Liver (tissue), 7 donors: ENCODE measurements at regions not wholly inside any gene's neighbourhood (a gene's known extent, or its start where the extent isn't known, plus 50 kb on each side); places are given as distances from the start of the nearest gene placed in this dataset.
"Not testable (repeated sequence)": the region's sequence is repeated elsewhere in the genome, so short reads cannot be mapped to it uniquely, and the experiment has no call there.

Source experiments
- DNase-seq: peaks from one replicate; pipeline ENCODE4 v3.0.0-alpha.2; 2017; ENCODE audit warnings: low spot score
- H3K27ac ChIP-seq, 2 donors: one replicate each; pipeline ENCODE4 v1.7.0; 2013; ENCODE audit warnings: inconsistent platforms in 2 of 2, low read length in 2 of 2, control low read depth in 1 of 2, low read depth in 1 of 2, mild to moderate bottlenecking in 1 of 2
- H3K27me3 ChIP-seq, 4 donors: one replicate each; pipeline versions ENCODE4 v1.6.1 to v1.7.0; 2013; ENCODE audit warnings: low read length in 3 of 4, inconsistent platforms in 1 of 4, mild to moderate bottlenecking in 1 of 4, moderate library complexity in 1 of 4; ENCODE audit not compliant: control insufficient read depth in 4 of 4, insufficient read depth in 4 of 4
- H3K36me3 ChIP-seq, 4 donors: one replicate each; pipeline versions ENCODE4 v1.6.1 to v1.7.0; 2013; ENCODE audit warnings: low read length in 3 of 4, mild to moderate bottlenecking in 3 of 4, low read depth in 1 of 4, moderate library complexity in 1 of 4; ENCODE audit not compliant: control insufficient read depth in 4 of 4, insufficient read depth in 3 of 4
- H3K4me1 ChIP-seq, 4 donors: one replicate each; pipeline versions ENCODE4 v1.6.1 to v1.7.0; 2013; ENCODE audit warnings: low read length in 3 of 4, mild to moderate bottlenecking in 3 of 4, moderate library complexity in 1 of 4; ENCODE audit not compliant: control insufficient read depth in 4 of 4, insufficient read depth in 4 of 4
- H3K4me3 ChIP-seq, 3 donors: one replicate each; pipeline versions ENCODE4 v1.6.1 to v1.7.0; 2013; ENCODE audit warnings: low read length in 3 of 3, control low read depth in 1 of 3, low read depth in 1 of 3, mild to moderate bottlenecking in 1 of 3
- H3K9ac ChIP-seq, 2 donors: one replicate each; pipeline ENCODE4 v1.7.0; 2013; ENCODE audit warnings: low read length in 2 of 2, mild to moderate bottlenecking in 2 of 2, moderate library complexity in 2 of 2, control low read depth in 1 of 2, low read depth in 1 of 2
- H3K9me3 ChIP-seq, 4 donors: one replicate each; pipeline versions ENCODE4 v1.6.1 to v1.7.0; 2013; ENCODE audit warnings: low read length in 3 of 4; ENCODE audit not compliant: control insufficient read depth in 4 of 4
- FOXA1 ChIP-seq: IDR thresholded peaks from 2 replicates; pipeline ENCODE4 v1.6.1; 2016; ENCODE audit warnings: antibody characterized with exemption
- FOXA2 ChIP-seq: IDR thresholded peaks from 2 replicates; pipeline ENCODE4 v1.6.1; 2016; ENCODE audit warnings: antibody characterized with exemption
- GABPA ChIP-seq, 2 donors: IDR thresholded peaks in 1 of 2; conservative IDR thresholded peaks in 1 of 2; 2 replicates each; pipeline ENCODE4 v1.6.1; 2016; ENCODE audit warnings: antibody characterized with exemption in 2 of 2, mild to moderate bottlenecking in 1 of 2, moderate library complexity in 1 of 2
- HNF4G ChIP-seq: IDR thresholded peaks from 2 replicates; pipeline ENCODE4 v1.6.1; 2016; ENCODE audit warnings: antibody characterized with exemption
- JUND ChIP-seq, 2 donors: IDR thresholded peaks; 2 replicates each; pipeline ENCODE4 v1.6.1; 2016; ENCODE audit warnings: antibody characterized with exemption in 2 of 2
- RAD21 ChIP-seq, 2 donors: IDR thresholded peaks; 2 replicates each; pipeline ENCODE4 v1.6.1; 2016; ENCODE audit warnings: antibody characterized with exemption in 2 of 2, mild to moderate bottlenecking in 2 of 2
- REST ChIP-seq: IDR thresholded peaks from 2 replicates; pipeline ENCODE4 v1.6.1; 2016; ENCODE audit warnings: antibody characterized with exemption, mild to moderate bottlenecking
- RXRA ChIP-seq, 2 donors: IDR thresholded peaks; 2 replicates each; pipeline ENCODE4 v1.6.1; 2017 to 2018; ENCODE audit warnings: antibody characterized with exemption in 2 of 2, mild to moderate bottlenecking in 1 of 2
- TAF1 ChIP-seq: conservative IDR thresholded peaks from 2 replicates; pipeline ENCODE4 v1.6.1; 2016; ENCODE audit warnings: antibody characterized with exemption, mild to moderate bottlenecking
- YY1 ChIP-seq: IDR thresholded peaks from 2 replicates; pipeline ENCODE4 v1.6.1; 2016; ENCODE audit warnings: antibody characterized with exemption, mild to moderate bottlenecking
- WGBS: extraction: QIAGEN DNeasy Blood & Tissue Kit; methylation state at CpG from one replicate; pipeline ENCODE4 v1.1.7; 2013; 5-methylcytosine and 5-hydroxymethylcytosine counted together
- donor health status: healthy.
- donor health status: healthy.
- donor health status: healthy.
- donor health status: healthy.

GRCh38 chr9:135176284-135176683 is 88.8 kb downstream of the OLFM1 start:
- H3K27ac ChIP-seq = no peak overlapping the region
- DNase-seq = no peak
- no peaks in the 10 kb centered on the region for H3K36me3 ChIP-seq
- no peaks in the 10 kb centered on the region for H3K27me3 ChIP-seq
- no peaks in the 10 kb centered on the region for H3K4me1 ChIP-seq
- H3K9me3 ChIP-seq = no peaks in the 10 kb centered on the region
- 78% methylated on average over 20 of the region's 20 CpGs for WGBS
- H3K9ac ChIP-seq = no peak overlapping the region
- no peak for TF ChIP-seq REST
- no peak for TF ChIP-seq FOXA1
- no peak for TF ChIP-seq TAF1
- TF ChIP-seq GABPA (IDR thresholded peaks at IDR 0.05 in 1 of 2, conservative IDR thresholded peaks at IDR 0.05 in 1 of 2) = no peak
- no peak for TF ChIP-seq YY1
- H3K4me3 ChIP-seq = no peak overlapping the region

DNA sequence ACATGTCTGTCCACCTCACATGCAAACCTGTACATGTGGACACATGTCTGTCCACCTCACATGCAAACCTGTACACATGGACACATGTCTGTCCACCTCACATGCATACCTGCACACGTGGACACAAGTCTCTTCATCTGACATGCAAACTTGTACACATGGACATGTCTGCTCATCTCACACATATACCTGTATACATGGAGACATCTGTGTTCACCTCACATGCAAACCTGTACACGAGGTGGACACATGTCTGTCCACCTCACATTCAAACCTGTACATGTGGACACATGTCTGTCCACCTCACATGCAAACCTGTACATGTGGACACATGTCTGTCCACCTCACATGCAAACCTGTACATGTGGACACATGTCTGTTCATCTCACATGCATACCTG is 90.1 kb downstream of the OLFM1 start:
- H3K27me3 ChIP-seq, H3K9me3 ChIP-seq, H3K27ac ChIP-seq, H3K4me1 ChIP-seq, DNase-seq, H3K36me3 ChIP-seq, H3K9ac ChIP-seq, H3K4me3 ChIP-seq: not testable (repeated sequence)
- 43% methylated on average over 2 of the region's 2 CpGs for WGBS

- no peak for DNase-seq
- Histone ChIP-seq H3K4me1 (no peaks in the 10 kb centered on the region), H3K4me3 (no peak overlapping the region), H3K27me3 (no peaks in the 10 kb centered on the region), H3K9ac (no peak overlapping the region), H3K9me3 (no peaks in the 10 kb centered on the region), H3K27ac (no peak overlapping the region), H3K36me3 (no peaks in the 10 kb centered on the region)
- 78% methylated on average over 10 of the region's 10 CpGs for WGBS
- no peak for TF ChIP-seq TAF1
- no peak for TF ChIP-seq HNF4G
- no peak for TF ChIP-seq RXRA (IDR thresholded peaks at IDR 0.05)
Measured at GRCh38 chr9:135178498-135178897, 91.0 kb downstream of the OLFM1 start.

GRCh38 chr9:135179041-135179440 is 91.6 kb downstream of the OLFM1 start:
- Histone ChIP-seq H3K4me1 (no peaks in the 10 kb centered on the region), H3K36me3 (no peaks in the 10 kb centered on the region), H3K27me3 (no peaks in the 10 kb centered on the region), H3K4me3 (no peak overlapping the region), H3K9me3 (no peaks in the 10 kb centered on the region), H3K9ac (no peak overlapping the region), H3K27ac (no peak overlapping the region)
- WGBS = 72% methylated on average over 10 of the region's 10 CpGs
- TF ChIP-seq JUND (IDR thresholded peaks at IDR 0.05) (no peak), FOXA2 (no peak), RXRA (IDR thresholded peaks at IDR 0.05) (no peak), RAD21 (IDR thresholded peaks at IDR 0.05) (no peak), REST (no peak)
- no peak for DNase-seq
